ENCODE measurements at regions not wholly inside any gene's neighbourhood (a gene's known extent, or its start where the extent isn't known, plus 50 kb on each side); places are given as distances from the start of the nearest gene placed in this dataset.
"Not testable (repeated sequence)": the region's sequence is repeated elsewhere in the genome, so short reads cannot be mapped to it uniquely, and the experiment has no call there.

DNA sequence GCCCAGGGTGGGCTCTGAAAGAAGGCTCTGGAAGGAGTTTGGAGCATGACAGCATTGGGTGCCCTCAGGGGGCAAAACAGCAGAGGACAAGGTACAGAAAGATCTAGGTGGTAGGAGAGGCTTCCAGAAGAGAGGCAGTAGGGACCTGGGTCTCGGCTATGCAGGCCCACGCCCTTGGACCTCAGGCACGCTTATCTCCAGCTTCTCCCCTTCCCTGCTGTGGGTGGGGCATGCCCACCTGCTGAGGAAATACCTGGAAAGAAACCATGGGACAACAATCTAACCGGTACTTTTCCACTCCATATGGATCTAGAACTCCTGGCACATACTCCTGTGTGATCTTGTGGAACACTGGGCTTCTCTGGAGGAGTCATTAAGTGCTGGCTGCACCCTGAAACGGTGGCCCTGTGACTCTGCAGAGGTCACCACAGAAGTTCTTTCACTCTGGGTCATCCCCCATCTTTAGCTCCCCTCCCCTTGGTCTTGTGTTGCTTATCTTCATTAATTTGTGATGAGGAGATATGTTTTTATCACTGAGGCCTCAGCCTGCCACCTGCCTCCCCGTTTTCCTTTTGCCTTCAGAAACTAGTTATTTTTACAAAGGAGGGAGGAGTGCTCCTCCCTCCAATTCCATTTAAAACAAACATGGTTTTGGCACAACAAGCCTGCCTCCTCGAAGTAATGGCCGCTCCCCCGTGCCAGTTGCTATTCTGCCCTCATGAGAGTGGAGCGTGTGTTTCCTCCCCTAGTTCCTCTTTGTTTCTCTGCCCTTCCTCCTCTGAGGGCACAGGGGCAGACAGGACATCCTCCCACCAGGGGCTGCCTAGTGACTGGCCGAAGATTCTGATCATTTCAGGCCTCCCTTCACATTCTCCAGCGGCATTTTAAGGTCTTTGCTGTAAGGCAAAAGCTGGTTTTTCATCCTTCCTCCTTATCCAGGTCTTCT lies 78.0 kb upstream of the ATP5PO start:
- DNase-seq = no peak

DNA sequence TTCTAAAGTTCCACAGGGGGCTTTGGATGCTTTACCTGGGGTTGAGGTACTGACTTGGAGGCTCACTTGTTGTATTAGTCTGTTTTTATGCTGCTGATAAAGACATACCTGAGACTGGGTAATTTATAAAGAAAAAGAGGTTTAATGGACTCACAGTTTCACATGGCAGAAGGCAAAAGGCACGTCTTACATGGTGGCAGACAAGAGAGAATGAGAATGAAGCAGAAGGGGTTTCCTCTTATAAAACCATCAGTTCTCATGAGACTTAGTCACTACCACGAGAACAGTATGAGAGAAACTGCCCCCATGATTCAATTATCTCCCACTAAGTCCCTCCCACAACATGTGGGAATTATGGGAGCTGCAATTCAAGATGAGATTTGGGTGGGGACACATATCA lies 76.8 kb upstream of the ATP5PO start:
- DNase-seq = not testable (repeated sequence)

- no peak for DNase-seq
These were observed 75.5 kb upstream of the ATP5PO start for GRCh38 chr21:33991133-33991532.

DNA sequence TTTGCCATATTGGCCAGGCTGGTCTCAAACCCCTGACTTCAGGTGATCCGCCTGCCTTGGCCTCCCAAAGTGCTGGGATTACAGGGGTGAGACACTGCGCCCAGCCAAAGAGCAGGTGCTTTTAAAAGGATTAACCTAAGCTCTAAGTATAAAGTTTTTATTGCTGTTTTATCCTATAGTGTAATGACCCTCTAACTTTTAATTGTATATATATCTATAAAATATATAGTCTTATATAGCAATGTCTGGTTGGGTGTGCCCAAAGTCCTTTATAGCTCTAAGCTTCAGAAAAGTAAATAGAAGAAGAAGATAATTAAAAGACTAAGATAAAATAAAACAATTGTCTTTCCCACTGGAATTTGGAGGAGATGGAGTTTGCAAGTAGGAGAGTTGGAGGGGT lies 73.8 kb upstream of the ATP5PO start:
- DNase-seq = no peak

DNA sequence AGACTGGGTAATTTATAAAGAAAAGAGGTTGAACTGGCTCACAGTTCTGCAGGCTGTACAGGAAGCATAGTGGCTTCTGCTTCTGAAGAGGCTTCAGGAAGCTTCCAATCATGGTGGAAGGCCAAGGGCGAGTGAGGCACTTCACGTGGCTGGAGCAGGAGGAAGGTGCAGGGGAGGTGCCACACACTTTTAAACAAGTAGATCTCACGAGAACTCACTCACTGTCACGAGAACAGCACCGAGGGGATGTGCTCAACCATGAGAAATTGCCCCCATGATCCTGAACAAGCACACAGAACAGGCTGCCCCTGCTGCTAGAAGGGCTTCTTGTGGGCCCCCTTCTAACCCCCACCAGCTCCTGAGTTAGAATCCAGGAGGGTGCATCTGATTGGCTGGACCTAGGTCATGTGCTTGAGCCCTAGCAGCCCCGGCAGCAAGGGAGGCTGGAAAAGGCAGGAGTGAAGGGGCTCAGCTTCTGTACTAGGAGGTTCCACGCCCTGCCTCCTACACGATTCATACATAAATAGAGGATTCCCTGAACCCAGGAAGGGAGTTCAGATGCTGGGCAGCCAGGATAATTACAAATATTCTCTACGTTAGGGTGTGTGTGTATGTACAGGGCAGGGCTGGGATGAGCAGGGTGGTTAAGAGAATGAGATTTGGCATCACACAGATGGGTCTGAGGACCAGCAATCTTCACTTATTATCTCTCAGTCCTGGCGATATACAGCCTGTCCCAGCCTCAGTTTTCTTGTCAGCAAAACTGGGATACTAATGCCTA lies 72.8 kb upstream of the ATP5PO start:
- no peak for DNase-seq

GRCh38 chr21:33987461-33987860 lies 71.9 kb upstream of the ATP5PO start:
- peak in 1 of 2 experiments; percentile 19 for DNase-seq

- no peak for DNase-seq
These were observed 69.8 kb upstream of the ATP5PO start for GRCh38 chr21:33985117-33986050.

- DNase-seq = no peak
These were observed 68.4 kb upstream of the ATP5PO start for GRCh38 chr21:33984021-33984481.

GRCh38 chr21:33981391-33982101 lies 65.9 kb upstream of the ATP5PO start:
- DNase-seq = no peak

GRCh38 chr21:33980276-33980916 lies 64.8 kb upstream of the ATP5PO start:
- no peak for DNase-seq

GRCh38 chr21:33978585-33978984 lies 63.0 kb upstream of the ATP5PO start:
- no peak for DNase-seq

GRCh38 chr21:33977721-33978369 lies 62.2 kb upstream of the ATP5PO start:
- DNase-seq = no peak

DNA sequence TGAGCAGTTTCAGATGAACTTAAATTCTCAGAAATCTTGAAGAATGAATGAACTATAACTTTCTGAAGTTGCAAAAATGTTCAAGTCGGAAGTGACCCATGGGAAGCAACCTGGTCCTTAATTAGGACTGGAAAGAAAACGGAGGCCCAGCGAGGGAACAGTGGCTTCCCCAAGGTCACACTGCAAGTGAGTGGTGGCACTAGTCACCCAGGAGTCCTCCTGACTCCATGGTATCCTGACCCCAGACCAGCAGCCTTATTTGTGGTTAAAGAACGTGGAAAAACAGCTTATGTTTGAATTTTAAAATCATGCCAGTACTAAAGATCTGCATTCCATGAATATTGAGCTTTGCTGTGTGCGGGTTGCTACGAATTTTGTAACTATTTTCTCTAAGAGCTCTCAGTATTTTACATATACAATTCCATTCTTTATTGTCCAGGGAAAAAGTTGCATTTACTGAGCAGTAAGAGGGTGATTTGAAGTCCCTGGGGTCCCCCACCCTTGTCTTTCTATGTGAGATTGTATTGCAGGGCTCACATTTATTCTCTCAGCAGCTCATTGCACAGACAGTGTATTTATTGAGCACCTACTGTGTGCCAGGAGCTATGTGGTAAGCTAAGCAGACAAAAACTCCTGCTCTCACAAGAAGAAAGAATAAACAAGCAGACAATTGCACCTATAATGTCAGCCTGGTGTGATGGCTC lies 61.6 kb upstream of the ATP5PO start:
- no peak for DNase-seq

DNA sequence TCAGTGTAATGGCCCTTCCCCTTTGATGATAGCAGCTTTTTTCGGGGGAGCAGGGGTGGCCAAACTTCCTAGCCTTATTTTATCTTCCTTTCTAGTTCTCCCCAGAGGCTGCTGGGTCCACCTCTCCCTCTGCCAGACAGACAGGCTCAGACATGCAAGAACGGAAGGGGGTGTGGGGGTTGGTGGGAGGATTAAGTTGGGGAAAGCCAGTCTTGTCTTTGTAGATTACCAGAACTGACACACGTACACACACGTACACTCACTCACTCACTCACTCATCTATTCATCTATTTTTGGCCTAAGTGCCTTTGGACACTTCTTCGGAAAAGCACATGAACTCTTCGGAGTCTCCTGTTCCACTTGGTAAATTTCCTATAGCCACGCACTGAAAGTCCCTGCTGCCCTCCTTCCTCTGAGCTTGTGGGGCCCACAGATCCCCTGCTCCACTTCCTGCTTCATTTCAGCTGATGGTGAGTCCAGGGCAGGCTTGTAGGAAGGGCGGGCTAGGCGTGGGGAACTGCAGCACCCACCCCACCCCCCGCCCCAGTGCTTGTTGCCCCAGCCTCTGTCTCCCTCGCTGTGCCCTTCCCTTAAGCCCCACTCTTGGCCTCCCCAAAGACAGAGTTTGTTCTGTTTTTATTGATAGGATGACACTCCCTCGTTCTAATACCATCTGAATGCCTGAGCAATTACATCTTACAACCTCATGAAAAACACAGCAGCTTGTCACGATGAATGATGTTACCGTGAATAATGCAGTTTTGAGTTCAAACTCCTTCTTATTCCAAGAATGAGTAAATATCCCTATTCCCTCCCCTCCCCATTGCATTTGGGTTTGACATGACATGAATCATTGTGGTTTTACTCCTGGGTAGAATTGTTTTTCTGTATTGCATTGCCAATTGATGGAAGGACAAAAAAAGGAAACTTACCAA lies 60.7 kb upstream of the ATP5PO start:
- DNase-seq = no peak

GRCh38 chr21:33975548-33976081 lies 60.0 kb upstream of the ATP5PO start:
- DNase-seq = no peak

- no peak for DNase-seq
These were observed 59.2 kb upstream of the ATP5PO start for GRCh38 chr21:33974513-33975468.

DNA sequence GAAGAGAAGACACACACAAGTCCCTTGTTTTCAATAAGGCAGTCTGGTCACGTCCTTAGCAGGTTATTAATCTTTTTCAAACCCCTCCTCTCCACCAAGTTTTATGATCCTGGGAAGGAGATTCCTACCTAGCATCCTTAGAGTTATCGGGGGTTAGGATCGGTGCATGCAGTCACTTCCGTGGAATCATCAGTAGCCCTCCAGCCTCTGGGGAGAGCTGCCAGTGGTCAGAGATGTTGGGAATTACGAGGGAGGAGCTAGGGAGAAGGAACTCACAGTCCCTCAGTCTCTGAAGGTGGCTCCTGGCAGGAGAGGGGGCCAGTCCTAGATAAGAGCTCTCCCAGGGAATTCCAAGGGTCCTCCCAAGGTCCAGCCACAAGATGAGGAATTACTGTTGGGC lies 57.7 kb upstream of the ATP5PO start:
- no peak for DNase-seq

GRCh38 chr21:33972539-33972938 lies 56.9 kb upstream of the ATP5PO start:
- DNase-seq = no peak

Data from cerebellar nuclear complex (tissue), 1 donor.